ENCODE measurements at regions not wholly inside any gene's neighbourhood (a gene's known extent, or its start where the extent isn't known, plus 50 kb on each side); places are given as distances from the start of the nearest gene placed in this dataset.

DNA sequence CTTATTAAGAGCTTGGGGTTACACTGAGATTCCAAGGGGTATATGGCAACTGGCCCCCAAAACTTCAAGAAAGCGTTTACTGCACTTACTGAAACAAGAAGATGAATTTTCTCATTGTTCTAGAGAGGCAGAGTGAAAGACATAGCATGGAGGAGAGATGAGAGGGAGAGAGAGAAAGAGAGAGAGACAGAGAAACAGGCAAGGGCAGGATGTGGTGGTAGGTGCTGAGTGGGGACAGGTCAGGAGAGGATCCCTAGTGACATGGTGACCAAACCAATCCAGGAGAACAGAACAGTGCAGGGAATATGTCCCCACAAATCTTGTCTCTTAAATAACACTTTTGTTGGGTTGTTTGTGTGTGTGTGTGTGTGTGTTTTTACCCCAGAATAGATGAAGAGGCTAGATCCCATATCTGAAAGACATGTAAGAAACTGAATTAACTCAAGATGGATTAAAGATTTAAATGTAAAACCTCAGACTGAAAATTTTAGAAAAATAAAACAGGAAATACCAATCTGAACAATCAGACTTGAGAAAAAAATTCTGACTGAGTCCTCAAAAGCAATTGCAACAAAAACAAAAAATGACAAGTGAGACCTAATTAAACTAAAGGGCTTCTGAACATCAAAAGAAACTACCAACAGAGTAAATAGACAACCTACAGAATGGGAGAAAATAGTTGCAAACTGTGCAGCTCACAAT, 202.2 kb downstream of the QDPR start:
- TF ChIP-seq, protein P1, sequence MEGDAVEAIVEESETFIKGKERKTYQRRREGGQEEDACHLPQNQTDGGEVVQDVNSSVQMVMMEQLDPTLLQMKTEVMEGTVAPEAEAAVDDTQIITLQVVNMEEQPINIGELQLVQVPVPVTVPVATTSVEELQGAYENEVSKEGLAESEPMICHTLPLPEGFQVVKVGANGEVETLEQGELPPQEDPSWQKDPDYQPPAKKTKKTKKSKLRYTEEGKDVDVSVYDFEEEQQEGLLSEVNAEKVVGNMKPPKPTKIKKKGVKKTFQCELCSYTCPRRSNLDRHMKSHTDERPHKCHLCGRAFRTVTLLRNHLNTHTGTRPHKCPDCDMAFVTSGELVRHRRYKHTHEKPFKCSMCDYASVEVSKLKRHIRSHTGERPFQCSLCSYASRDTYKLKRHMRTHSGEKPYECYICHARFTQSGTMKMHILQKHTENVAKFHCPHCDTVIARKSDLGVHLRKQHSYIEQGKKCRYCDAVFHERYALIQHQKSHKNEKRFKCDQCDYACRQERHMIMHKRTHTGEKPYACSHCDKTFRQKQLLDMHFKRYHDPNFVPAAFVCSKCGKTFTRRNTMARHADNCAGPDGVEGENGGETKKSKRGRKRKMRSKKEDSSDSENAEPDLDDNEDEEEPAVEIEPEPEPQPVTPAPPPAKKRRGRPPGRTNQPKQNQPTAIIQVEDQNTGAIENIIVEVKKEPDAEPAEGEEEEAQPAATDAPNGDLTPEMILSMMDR (IDR thresholded peaks at IDR 0.05; ENCODE audit: low read depth, low read length), result no peak

DNA sequence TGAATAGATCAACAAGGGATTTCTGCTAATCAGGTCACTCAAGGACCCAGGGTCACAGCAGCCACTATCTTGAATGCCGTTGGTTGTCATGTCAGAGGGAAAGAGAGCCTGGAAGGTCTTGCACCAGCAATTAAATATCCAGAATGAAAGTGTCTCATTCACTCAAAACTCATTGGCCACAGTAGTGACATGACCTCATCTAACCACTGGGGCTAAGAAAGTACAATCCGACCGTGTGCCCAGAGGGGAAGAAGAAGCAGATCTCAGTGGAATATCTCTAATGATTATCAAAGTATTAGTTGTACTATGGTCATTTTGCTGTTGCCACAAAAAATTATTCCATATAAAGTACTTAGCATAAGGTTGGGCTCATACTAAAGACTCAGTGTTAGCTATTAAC, 210.0 kb downstream of the QDPR start:
- no peak overlapping the region for H3K4me3 ChIP-seq (ENCODE audit: low read depth, low read length)
- TF ChIP-seq, protein P1 (IDR thresholded peaks at IDR 0.05; ENCODE audit: low read depth, low read length), result no peak

More for the DNA sequence above, 202.2 kb downstream of the QDPR start:
- H3K4me3 ChIP-seq (ENCODE audit: low read depth, low read length), result no peak overlapping the region

DNA sequence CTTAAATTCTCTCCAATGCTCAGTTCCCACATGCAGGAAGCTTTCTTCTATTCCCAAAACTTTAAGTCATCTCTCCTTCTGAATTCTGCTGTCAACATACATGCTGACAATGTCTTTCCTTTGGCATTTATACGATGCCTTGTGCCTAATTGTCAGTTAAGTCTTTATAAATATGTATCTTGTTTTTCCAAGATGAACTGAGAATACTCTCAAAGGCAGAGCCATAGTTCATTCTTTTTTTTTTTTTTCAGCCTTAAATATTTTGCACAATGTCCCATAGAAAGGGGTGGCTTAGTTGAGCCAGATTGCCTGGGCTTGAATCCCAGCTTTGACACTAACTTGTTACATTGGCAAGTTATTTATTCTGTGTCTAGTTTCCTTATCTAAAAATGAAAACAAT, 210.6 kb downstream of the QDPR start:
- TF ChIP-seq, protein P1 (IDR thresholded peaks at IDR 0.05; ENCODE audit: low read depth, low read length), result no peak
- no peak overlapping the region for H3K4me3 ChIP-seq (ENCODE audit: low read depth, low read length)

DNA sequence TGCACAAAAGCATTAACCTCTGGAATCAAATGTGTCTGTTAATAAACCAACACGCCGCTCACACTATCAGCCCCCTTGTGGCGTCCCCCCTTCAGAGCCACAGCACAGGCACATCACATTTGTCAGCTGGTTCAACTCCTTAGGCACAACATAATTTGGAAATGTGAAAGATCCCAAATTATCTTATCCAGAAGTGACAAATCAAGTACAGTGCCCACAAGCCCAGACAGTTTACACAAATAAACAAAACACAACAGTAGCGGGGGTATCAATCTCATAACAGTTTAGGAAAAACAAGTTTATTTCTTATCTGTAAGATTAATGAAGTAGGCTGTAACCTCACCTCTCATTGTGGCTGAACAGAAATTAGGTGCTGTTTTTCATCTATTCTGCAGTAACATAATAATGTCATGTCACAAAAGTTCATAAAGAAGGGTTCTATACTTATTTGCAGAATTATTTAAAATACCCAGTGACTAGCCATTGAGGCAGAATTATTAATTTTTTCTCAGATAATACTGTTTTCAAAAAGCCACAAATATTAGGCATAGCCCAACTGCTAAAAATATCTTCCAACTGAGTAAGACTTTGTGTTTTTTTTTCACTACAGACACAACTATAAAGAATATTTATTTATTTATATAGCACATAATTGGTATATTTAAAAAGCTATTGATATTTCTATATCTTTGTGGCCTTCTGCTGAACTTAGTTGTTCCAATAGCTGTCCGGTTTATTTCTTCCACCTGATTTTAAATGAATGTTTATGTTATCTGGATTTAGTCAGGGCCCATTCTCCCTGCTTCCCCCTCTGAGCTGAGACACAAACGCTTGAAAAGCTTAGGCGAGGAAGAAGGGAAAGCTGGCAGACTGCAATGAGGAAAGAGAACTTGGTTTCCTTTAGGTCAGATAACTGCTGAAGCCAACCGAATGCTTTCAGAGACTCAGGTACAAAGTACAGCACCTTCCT, 214.7 kb downstream of the QDPR start:
- H3K4me3 ChIP-seq (ENCODE audit: low read depth, low read length), result no peak overlapping the region
- TF ChIP-seq, protein P1 (IDR thresholded peaks at IDR 0.05; ENCODE audit: low read depth, low read length), result no peak

DNA sequence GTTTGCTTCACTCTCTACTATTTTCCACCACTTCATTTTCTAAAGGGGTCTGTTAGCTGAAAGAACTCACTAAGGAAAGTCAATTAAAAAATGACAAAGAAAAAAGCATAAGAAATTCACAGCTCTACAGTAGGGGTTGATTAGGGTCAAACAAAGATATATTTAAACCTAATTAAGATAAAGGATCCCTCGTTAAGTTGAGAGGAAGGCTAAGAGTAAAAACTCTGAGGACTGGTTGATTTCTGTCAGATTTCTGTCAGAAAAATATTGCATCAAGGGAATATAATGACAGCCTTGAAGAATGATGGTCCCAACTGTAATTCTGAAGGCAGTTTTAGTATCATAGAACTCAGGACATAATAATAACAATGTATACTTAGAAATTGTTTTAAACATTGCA, 218.0 kb downstream of the QDPR start:
- TF ChIP-seq, protein P1 (IDR thresholded peaks at IDR 0.05; ENCODE audit: low read depth, low read length), result no peak
- H3K4me3 ChIP-seq (ENCODE audit: low read depth, low read length), result no peak overlapping the region

DNA sequence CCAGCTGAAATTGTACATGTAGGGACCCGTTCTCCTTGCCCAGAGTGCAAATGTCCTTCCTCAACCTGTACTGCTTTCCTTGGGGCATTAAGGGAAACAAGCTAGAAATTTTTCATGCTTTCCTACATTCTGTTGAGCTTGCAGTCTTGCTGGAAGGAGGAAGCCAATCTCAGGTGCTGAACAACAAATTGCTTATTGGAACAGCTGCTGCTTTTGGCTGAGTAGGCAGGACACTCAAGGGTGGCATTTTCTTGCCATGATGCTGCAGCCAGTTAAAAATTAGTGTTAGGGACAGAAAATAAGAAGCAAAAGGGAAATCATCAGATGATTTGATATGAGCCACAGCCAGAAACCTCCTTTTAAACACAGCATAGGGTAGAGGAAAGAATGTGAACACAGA, 223.7 kb downstream of the QDPR start:
- TF ChIP-seq, protein P1 (IDR thresholded peaks at IDR 0.05; ENCODE audit: low read depth, low read length), result no peak
- H3K4me3 ChIP-seq (ENCODE audit: low read depth, low read length), result no peak overlapping the region

All from WI38 (cell line).